ENCODE measurements at regions not wholly inside any gene's neighbourhood (a gene's known extent, or its start where the extent isn't known, plus 50 kb on each side); places are given as distances from the start of the nearest gene placed in this dataset.

DNA sequence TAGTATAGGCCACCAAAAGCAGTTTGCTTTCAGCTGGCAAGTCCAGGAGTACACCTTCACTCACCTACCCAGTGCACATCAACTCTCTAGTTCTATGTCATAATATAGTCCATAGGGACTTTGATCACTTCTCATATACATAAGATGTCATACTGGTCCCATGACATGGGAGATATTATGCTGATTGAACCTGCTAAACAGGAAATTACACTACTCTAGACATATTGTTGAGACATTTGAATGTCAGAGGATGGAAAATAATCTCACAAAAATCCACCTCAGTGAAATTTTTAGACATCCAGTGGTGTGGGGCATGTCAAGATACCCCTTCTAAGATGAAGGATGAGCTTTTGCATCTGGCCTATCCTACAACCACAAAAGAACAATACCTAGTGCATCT is 322.5 kb downstream of the EN1 start:
- DNase-seq (ENCODE audit: low spot score), result no peak
- no peaks in the 10 kb centered on the region for H3K4me1 ChIP-seq (ENCODE audit: control insufficient read depth in 4 of 4, insufficient read depth in 4 of 4, low read length in 3 of 4)

DNA sequence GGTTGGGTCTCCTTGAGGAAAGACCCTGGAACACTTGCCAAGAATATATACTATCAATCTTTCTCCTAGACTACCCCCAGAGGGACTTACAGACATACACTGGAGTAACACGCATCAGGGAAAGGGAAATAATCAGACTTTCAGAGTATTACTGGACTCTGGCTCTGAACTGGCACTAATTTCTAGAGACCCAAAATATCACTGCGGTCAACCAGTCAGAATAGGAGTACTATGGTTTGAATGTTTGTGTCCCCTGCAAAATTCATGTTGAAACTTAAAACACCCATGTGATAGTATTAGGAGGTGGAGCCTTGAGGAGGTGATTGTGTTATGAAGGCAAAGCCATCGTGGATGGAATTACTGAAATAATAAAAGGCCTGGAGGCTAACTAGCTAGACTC is 323.7 kb downstream of the EN1 start:
- H3K36me3 ChIP-seq (ENCODE audit: control insufficient read depth in 4 of 4, insufficient read depth in 3 of 4, low read depth in 1 of 4, low read length in 3 of 4), result no peaks in the 10 kb centered on the region
- WGBS, result 81% methylated on average over 3 of the region's 3 CpGs
- H3K27ac ChIP-seq (ENCODE audit: low read depth in 1 of 2, low read length in 2 of 2), result no peak overlapping the region
- no peak overlapping the region for H3K4me3 ChIP-seq (ENCODE audit: low read depth in 1 of 3, low read length in 3 of 3)
- no peak for DNase-seq (ENCODE audit: low spot score)
- H3K9ac ChIP-seq (ENCODE audit: low read depth in 1 of 2, low read length in 2 of 2), result no peak overlapping the region
- TF ChIP-seq MAX (IDR thresholded peaks at IDR 0.05), result no peak
- H3K27me3 ChIP-seq (ENCODE audit: control insufficient read depth in 4 of 4, insufficient read depth in 4 of 4, low read length in 3 of 4), result peaks cover 0 to 4% (median 1%) of the 10 kb centered on the region in 4 donors
- peaks cover 11 to 30% (median 13%) of the 10 kb centered on the region in 4 donors for H3K9me3 ChIP-seq (ENCODE audit: control insufficient read depth in 4 of 4, low read length in 3 of 4)
- H3K4me1 ChIP-seq (ENCODE audit: control insufficient read depth in 4 of 4, insufficient read depth in 4 of 4, low read length in 3 of 4), result no peaks in the 10 kb centered on the region

More for the DNA sequence above, 322.5 kb downstream of the EN1 start:
- Histone ChIP-seq H3K9ac (ENCODE audit: low read depth in 1 of 2, low read length in 2 of 2) (no peak overlapping the region), H3K4me3 (ENCODE audit: low read depth in 1 of 3, low read length in 3 of 3) (no peak overlapping the region), H3K27ac (ENCODE audit: low read depth in 1 of 2, low read length in 2 of 2) (no peak overlapping the region), H3K36me3 (ENCODE audit: control insufficient read depth in 4 of 4, insufficient read depth in 3 of 4, low read depth in 1 of 4, low read length in 3 of 4) (no peaks in the 10 kb centered on the region), H3K9me3 (ENCODE audit: control insufficient read depth in 4 of 4, low read length in 3 of 4) (peaks cover 9 to 23% (median 12%) of the 10 kb centered on the region in 4 donors), H3K27me3 (ENCODE audit: control insufficient read depth in 4 of 4, insufficient read depth in 4 of 4, low read length in 3 of 4) (peaks cover 0 to 4% (median 1%) of the 10 kb centered on the region in 4 donors)
- TF ChIP-seq EGR1 (IDR thresholded peaks at IDR 0.05; ENCODE audit: low read depth in 2 of 2) (no peak), RAD21 (IDR thresholded peaks at IDR 0.05) (no peak), HNF4A (conservative IDR thresholded peaks at IDR 0.05) (no peak)
- TF ChIP-seq, protein P1, sequence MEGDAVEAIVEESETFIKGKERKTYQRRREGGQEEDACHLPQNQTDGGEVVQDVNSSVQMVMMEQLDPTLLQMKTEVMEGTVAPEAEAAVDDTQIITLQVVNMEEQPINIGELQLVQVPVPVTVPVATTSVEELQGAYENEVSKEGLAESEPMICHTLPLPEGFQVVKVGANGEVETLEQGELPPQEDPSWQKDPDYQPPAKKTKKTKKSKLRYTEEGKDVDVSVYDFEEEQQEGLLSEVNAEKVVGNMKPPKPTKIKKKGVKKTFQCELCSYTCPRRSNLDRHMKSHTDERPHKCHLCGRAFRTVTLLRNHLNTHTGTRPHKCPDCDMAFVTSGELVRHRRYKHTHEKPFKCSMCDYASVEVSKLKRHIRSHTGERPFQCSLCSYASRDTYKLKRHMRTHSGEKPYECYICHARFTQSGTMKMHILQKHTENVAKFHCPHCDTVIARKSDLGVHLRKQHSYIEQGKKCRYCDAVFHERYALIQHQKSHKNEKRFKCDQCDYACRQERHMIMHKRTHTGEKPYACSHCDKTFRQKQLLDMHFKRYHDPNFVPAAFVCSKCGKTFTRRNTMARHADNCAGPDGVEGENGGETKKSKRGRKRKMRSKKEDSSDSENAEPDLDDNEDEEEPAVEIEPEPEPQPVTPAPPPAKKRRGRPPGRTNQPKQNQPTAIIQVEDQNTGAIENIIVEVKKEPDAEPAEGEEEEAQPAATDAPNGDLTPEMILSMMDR (IDR thresholded peaks at IDR 0.05; ENCODE audit: low read depth, low read length, missing input control), result no peak

- WGBS, result 95% methylated on average over 1 of the region's 1 CpG
- TF ChIP-seq, protein P2, sequence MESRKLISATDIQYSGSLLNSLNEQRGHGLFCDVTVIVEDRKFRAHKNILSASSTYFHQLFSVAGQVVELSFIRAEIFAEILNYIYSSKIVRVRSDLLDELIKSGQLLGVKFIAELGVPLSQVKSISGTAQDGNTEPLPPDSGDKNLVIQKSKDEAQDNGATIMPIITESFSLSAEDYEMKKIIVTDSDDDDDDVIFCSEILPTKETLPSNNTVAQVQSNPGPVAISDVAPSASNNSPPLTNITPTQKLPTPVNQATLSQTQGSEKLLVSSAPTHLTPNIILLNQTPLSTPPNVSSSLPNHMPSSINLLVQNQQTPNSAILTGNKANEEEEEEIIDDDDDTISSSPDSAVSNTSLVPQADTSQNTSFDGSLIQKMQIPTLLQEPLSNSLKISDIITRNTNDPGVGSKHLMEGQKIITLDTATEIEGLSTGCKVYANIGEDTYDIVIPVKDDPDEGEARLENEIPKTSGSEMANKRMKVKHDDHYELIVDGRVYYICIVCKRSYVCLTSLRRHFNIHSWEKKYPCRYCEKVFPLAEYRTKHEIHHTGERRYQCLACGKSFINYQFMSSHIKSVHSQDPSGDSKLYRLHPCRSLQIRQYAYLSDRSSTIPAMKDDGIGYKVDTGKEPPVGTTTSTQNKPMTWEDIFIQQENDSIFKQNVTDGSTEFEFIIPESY (IDR thresholded peaks at IDR 0.05), result no peak
- TF ChIP-seq FOXA2 (IDR thresholded peaks at IDR 0.05), result no peak
- no peak for TF ChIP-seq EGR1 (IDR thresholded peaks at IDR 0.05; ENCODE audit: low read depth in 2 of 2)
- TF ChIP-seq, protein P1 (IDR thresholded peaks at IDR 0.05; ENCODE audit: low read depth, low read length, missing input control), result no peak
- no peak for TF ChIP-seq TAF1 (conservative IDR thresholded peaks at IDR 0.05)
- no peak for TF ChIP-seq NR2F2 (IDR thresholded peaks at IDR 0.05)
- TF ChIP-seq RAD21 (IDR thresholded peaks at IDR 0.05), result no peak
- no peak for TF ChIP-seq GABPA (IDR thresholded peaks at IDR 0.05 in 1 of 2, conservative IDR thresholded peaks at IDR 0.05 in 1 of 2)
- no peak for TF ChIP-seq YY1 (IDR thresholded peaks at IDR 0.05)
- no peak for TF ChIP-seq MAX (IDR thresholded peaks at IDR 0.05)
- no peak for TF ChIP-seq JUND (IDR thresholded peaks at IDR 0.05)
- TF ChIP-seq RXRA (IDR thresholded peaks at IDR 0.05), result no peak
- no peak for TF ChIP-seq REST (IDR thresholded peaks at IDR 0.05)
- TF ChIP-seq HNF4A (conservative IDR thresholded peaks at IDR 0.05), result no peak
- TF ChIP-seq SP1 (IDR thresholded peaks at IDR 0.05), result no peak
- TF ChIP-seq, protein P3, sequence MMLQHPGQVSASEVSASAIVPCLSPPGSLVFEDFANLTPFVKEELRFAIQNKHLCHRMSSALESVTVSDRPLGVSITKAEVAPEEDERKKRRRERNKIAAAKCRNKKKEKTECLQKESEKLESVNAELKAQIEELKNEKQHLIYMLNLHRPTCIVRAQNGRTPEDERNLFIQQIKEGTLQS (IDR thresholded peaks at IDR 0.05), result no peak
- no peak for TF ChIP-seq HNF4G (IDR thresholded peaks at IDR 0.05)
- Histone ChIP-seq H3K27me3 (ENCODE audit: control insufficient read depth in 4 of 4, insufficient read depth in 4 of 4, low read length in 3 of 4) (no peaks in the 10 kb centered on the region), H3K27ac (ENCODE audit: low read depth in 1 of 2, low read length in 2 of 2) (no peak overlapping the region), H3K4me3 (ENCODE audit: low read depth in 1 of 3, low read length in 3 of 3) (no peak overlapping the region), H3K36me3 (ENCODE audit: control insufficient read depth in 4 of 4, insufficient read depth in 3 of 4, low read depth in 1 of 4, low read length in 3 of 4) (no peaks in the 10 kb centered on the region), H3K9me3 (ENCODE audit: control insufficient read depth in 4 of 4, low read length in 3 of 4) (peaks cover 11 to 30% (median 13%) of the 10 kb centered on the region in 4 donors), H3K4me1 (ENCODE audit: control insufficient read depth in 4 of 4, insufficient read depth in 4 of 4, low read length in 3 of 4) (no peaks in the 10 kb centered on the region), H3K9ac (ENCODE audit: low read depth in 1 of 2, low read length in 2 of 2) (no peak overlapping the region)
- no peak for DNase-seq (ENCODE audit: low spot score)
These were observed 325.5 kb downstream of the EN1 start for GRCh38 chr2:118521960-118522359.

Data from liver (tissue), 8 donors.